ENCODE measurements at regions not wholly inside any gene's neighbourhood (a gene's known extent, or its start where the extent isn't known, plus 50 kb on each side); places are given as distances from the start of the nearest gene placed in this dataset.

GRCh38 chr1:147837964-147838292 lies 64.7 kb upstream of the GJA8 start:
- FAIRE-seq (no peak), DNase-seq (ENCODE audit: low read depth) (no peak)
- Mint-ChIP-seq H3K4me3 (ENCODE audit: unreplicated experiment) (no peak overlapping the region), H3K4me1 (ENCODE audit: low read depth, unreplicated experiment) (peaks cover 11% of the 10 kb centered on the region), H3K9me3 (ENCODE audit: unreplicated experiment) (peaks cover 4% of the 10 kb centered on the region), H3K36me3 (ENCODE audit: low read depth, unreplicated experiment) (no peaks in the 10 kb centered on the region), H3K27me3 (ENCODE audit: low read depth, unreplicated experiment) (peaks cover 11% of the 10 kb centered on the region), H3K27ac (ENCODE audit: unreplicated experiment) (no peak overlapping the region)
- Histone ChIP-seq H3K36me3 (ENCODE audit: insufficient read depth, low read length) (no peaks in the 10 kb centered on the region), H3K9ac (ENCODE audit: low read length) (no peak overlapping the region), H3K27me3 (ENCODE audit: insufficient read depth, low read length) (no peaks in the 10 kb centered on the region), H3K4me1 (ENCODE audit: insufficient read depth, low read length) (no peaks in the 10 kb centered on the region), H2AFZ (ENCODE audit: low read depth, low read length) (no peak overlapping the region), H3K27ac (ENCODE audit: low read depth, low read length) (no peak overlapping the region), H4K20me1 (ENCODE audit: insufficient read depth, low read length) (no peaks in the 10 kb centered on the region), H3K9me3 (ENCODE audit: insufficient read depth, low read depth, low read length) (no peaks in the 10 kb centered on the region), H3K4me3 (ENCODE audit: insufficient read depth, low read depth, low read length) (no peak overlapping the region), H3K79me2 (ENCODE audit: insufficient read depth, low read length) (no peaks in the 10 kb centered on the region), H3K4me2 (ENCODE audit: low read length) (no peak overlapping the region)
- TF ChIP-seq CTCF (IDR thresholded peaks at IDR 0.05; ENCODE audit: insufficient read depth, low read depth, low read length) (no peak), EZH2 (IDR thresholded peaks at IDR 0.05; ENCODE audit: insufficient read depth, low read length) (no peak)

DNA sequence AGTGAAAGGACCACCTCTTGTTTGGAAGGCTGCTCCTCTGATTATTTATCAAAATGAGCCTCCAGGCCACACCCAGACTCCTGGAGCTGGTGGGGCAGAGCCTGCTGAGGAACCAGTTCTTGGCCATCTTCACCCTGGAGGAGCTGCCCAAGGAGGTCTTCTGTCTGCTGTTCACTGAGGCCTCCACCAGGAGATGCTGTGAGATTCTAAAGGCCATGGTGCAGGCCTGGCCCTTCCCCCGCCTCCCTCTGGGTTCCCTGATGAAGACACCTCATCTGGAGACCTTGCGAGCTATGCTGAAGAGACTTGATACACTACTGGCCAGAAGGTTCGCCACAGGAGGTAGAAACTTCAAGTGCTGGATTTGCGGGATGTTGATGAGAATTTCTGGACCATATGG lies 61.7 kb upstream of the GJA8 start:
- Histone ChIP-seq H3K9ac (ENCODE audit: low read length) (no peak overlapping the region), H2AFZ (ENCODE audit: low read depth, low read length) (no peak overlapping the region), H3K79me2 (ENCODE audit: insufficient read depth, low read length) (no peaks in the 10 kb centered on the region), H4K20me1 (ENCODE audit: insufficient read depth, low read length) (no peaks in the 10 kb centered on the region), H3K9me3 (ENCODE audit: insufficient read depth, low read depth, low read length) (no peaks in the 10 kb centered on the region), H3K4me1 (ENCODE audit: insufficient read depth, low read length) (no peaks in the 10 kb centered on the region), H3K27ac (ENCODE audit: low read depth, low read length) (no peak overlapping the region), H3K4me2 (ENCODE audit: low read length) (no peak overlapping the region), H3K27me3 (ENCODE audit: insufficient read depth, low read length) (no peaks in the 10 kb centered on the region), H3K4me3 (ENCODE audit: insufficient read depth, low read depth, low read length) (no peak overlapping the region), H3K36me3 (ENCODE audit: insufficient read depth, low read length) (no peaks in the 10 kb centered on the region)
- Mint-ChIP-seq H3K36me3 (ENCODE audit: low read depth, unreplicated experiment) (no peaks in the 10 kb centered on the region), H3K27me3 (ENCODE audit: low read depth, unreplicated experiment) (peaks cover 8% of the 10 kb centered on the region), H3K4me1 (ENCODE audit: low read depth, unreplicated experiment) (peaks cover 6% of the 10 kb centered on the region), H3K4me3 (ENCODE audit: unreplicated experiment) (no peak overlapping the region), H3K27ac (ENCODE audit: unreplicated experiment) (no peak overlapping the region), H3K9me3 (ENCODE audit: unreplicated experiment) (peaks cover 4% of the 10 kb centered on the region)
- DNase-seq (ENCODE audit: low read depth) (no peak), FAIRE-seq (no peak)
- no peak for TF ChIP-seq EZH2 (IDR thresholded peaks at IDR 0.05; ENCODE audit: insufficient read depth, low read length)
- TF ChIP-seq CTCF (IDR thresholded peaks at IDR 0.05; ENCODE audit: insufficient read depth, low read depth, low read length), result no peak

DNA sequence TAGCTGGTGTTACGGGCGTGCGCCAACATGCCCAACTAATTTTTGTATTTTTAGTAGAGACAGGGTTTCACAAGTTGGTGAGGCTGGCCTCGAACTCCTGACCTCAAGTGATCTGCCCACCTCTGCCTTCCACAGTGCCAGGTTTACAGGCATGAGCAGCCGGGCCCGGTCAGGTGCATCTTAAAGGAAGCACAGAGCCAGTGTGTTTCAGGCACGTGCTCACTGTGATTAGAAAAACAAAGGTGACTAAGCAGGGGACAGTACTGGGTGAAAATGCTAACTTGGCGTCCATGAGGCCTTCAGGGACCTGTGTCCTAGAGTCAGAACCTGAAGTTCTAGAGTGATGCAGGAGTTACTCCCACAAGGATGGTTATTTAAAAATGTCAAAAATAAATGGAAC lies 60.0 kb upstream of the GJA8 start:
- H3K27ac Mint-ChIP-seq (ENCODE audit: unreplicated experiment), result no peak overlapping the region
- Histone ChIP-seq H3K4me3 (ENCODE audit: insufficient read depth, low read depth, low read length) (no peak overlapping the region), H3K4me1 (ENCODE audit: insufficient read depth, low read length) (no peaks in the 10 kb centered on the region), H3K79me2 (ENCODE audit: insufficient read depth, low read length) (no peaks in the 10 kb centered on the region), H3K27me3 (ENCODE audit: insufficient read depth, low read length) (no peaks in the 10 kb centered on the region), H2AFZ (ENCODE audit: low read depth, low read length) (no peak overlapping the region), H3K9ac (ENCODE audit: low read length) (no peak overlapping the region), H3K9me3 (ENCODE audit: insufficient read depth, low read depth, low read length) (no peaks in the 10 kb centered on the region), H3K4me2 (ENCODE audit: low read length) (no peak overlapping the region), H3K27ac (ENCODE audit: low read depth, low read length) (no peak overlapping the region), H4K20me1 (ENCODE audit: insufficient read depth, low read length) (no peaks in the 10 kb centered on the region), H3K36me3 (ENCODE audit: insufficient read depth, low read length) (no peaks in the 10 kb centered on the region)
- no peak for FAIRE-seq
- TF ChIP-seq CTCF (IDR thresholded peaks at IDR 0.05; ENCODE audit: insufficient read depth, low read depth, low read length), result no peak
- H3K4me1 Mint-ChIP-seq (ENCODE audit: low read depth, unreplicated experiment), result no peaks in the 10 kb centered on the region
- peaks cover 4% of the 10 kb centered on the region for H3K9me3 Mint-ChIP-seq (ENCODE audit: unreplicated experiment)
- no peak overlapping the region for H3K4me3 Mint-ChIP-seq (ENCODE audit: unreplicated experiment)
- no peaks in the 10 kb centered on the region for H3K36me3 Mint-ChIP-seq (ENCODE audit: low read depth, unreplicated experiment)
- DNase-seq (ENCODE audit: low read depth), result no peak
- H3K27me3 Mint-ChIP-seq (ENCODE audit: low read depth, unreplicated experiment), result peaks cover 2% of the 10 kb centered on the region

Measured in astrocyte (in vitro differentiated cells and primary cell).